Right hindlimb (tissue), 1 donor: ENCODE measurements at regions not wholly inside any gene's neighbourhood (a gene's known extent, or its start where the extent isn't known, plus 50 kb on each side); places are given as distances from the start of the nearest gene placed in this dataset.
"Not testable (repeated sequence)": the region's sequence is repeated elsewhere in the genome, so short reads cannot be mapped to it uniquely, and the experiment has no call there.

Experiments used
- DNase-seq: peaks from one replicate; pipeline ENCODE4 v3.0.0-alpha.2; 2018

DNA sequence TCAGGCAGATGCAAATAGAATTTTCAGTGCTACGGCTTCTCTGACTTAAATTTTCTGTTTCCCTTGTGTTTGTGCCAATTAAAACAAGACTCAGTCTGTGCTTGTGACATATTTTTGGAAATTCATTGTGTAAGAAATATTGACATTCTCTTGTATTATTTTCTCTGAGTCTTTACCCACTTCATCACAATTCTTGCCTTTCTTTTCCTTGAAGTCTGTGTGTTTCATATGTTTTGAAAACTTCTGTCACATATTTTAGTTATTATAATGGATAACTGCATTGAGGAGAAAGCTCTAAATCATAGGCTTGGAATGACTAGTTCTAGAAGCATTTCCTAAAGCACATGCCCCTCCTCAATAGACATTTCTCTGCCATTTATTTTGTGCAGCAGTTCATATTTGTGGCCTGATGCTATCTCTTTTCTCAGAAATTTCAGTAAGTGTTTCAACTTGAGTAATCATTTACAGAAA lies 206.6 kb downstream of the PALM2AKAP2 start:
- DNase-seq = no peak

GRCh38 chr9:109989296-109989695 lies 209.3 kb downstream of the PALM2AKAP2 start:
- DNase-seq = no peak

GRCh38 chr9:109990541-109990940 lies 210.5 kb downstream of the PALM2AKAP2 start:
- no peak for DNase-seq

GRCh38 chr9:109992293-109992692 lies 212.3 kb downstream of the PALM2AKAP2 start:
- DNase-seq = no peak

GRCh38 chr9:109993250-109993978 lies 213.4 kb downstream of the PALM2AKAP2 start:
- no peak for DNase-seq

DNA sequence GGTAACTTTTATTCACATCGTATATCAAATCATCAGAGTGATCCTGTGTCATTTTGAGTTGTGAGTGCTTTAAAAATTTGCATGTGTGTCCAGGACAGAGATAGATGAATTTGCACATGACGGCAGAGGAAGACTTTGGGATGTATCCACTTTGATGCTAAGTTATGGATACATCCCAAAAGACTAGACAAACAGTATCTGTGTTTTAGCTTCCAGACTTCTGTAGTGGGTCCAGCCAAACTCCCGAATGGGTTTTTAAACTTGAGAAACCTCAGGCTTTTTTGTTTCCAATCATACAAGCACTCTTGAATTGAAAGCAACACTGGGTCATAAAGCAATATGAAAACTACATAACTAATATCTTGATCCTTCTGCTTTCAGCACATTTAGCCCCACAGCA lies 213.8 kb downstream of the C9orf152 start:
- DNase-seq = no peak

DNA sequence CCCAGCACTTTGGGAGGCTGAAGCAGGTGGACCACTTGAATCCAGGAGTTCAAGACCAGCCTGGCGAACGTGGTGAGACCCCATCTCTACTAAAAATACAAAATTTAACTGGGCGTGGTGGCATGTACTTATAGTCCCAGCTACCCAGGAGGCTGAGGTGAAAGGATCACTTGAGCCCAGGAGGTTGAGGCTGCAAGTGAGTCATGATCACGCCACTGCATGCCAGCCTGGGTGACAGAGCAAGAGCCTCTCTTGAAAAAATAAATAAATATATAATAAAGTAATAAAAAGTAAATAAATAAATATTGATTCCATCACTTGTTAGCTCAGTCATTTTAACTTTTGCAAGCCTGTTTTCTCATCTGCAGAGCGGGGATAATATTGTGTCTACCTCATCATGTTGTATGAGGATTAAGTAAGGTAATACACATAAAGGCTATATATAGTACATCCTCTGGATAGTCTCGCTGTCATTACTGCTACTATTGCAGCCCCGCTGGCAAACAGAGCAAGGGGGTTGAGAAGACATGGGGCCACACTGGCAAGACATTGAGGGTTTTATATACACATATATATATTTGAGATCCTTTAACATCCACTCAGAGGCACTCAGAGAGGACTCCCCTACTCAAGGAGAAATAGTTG lies 210.9 kb downstream of the C9orf152 start:
- DNase-seq = no peak

- DNase-seq = no peak
Observed at GRCh38 chr9:109997682-109998081, 210.3 kb downstream of the C9orf152 start.

- not testable (repeated sequence) for DNase-seq
Observed at GRCh38 chr9:110005521-110005920, 202.4 kb downstream of the C9orf152 start.

- DNase-seq = no peak
Observed at GRCh38 chr9:110006657-110007056, 201.3 kb downstream of the C9orf152 start.

DNA sequence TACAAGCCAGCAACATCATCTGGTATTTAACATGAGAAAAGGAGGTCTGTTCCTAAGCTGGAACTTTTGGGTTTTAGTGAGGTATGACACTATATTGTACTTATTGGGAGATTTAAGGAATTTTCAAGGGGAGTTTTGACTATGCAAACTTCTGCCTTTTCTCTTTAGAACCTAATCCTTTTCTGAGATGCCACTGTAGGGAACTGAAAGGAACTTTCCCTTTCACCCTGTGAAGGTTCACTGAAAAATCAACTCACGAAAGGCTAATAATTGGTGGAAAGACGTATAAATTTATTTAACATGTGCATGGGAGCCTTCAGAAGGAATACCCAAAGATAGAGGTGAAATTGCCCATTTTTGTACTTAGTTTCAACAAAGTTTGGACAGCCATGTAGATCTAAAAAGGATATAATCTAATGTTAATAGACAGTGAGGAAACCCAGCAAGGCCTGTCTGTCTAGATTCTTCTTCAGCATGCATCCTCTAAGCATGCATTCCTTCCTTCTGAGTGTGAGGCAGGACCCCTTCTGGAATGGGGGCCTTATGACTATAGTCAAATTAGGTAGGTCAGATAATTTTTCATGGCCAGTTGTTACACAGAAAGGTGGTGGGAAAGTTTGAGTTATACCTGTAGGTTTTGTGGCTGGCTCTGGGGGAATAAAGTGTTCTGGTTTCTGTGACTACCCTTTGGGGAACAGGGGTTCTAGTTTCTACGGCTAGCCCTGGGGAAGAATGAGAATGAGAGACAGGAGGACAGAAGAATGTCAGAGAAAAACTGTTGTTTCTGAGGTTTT lies 200.3 kb downstream of the C9orf152 start:
- DNase-seq = no peak

GRCh38 chr9:110008663-110009062 lies 199.3 kb downstream of the C9orf152 start:
- DNase-seq = no peak

GRCh38 chr9:110011628-110012320 lies 196.2 kb downstream of the C9orf152 start:
- no peak for DNase-seq

GRCh38 chr9:110013064-110013463 lies 194.9 kb downstream of the C9orf152 start:
- DNase-seq = no peak

DNA sequence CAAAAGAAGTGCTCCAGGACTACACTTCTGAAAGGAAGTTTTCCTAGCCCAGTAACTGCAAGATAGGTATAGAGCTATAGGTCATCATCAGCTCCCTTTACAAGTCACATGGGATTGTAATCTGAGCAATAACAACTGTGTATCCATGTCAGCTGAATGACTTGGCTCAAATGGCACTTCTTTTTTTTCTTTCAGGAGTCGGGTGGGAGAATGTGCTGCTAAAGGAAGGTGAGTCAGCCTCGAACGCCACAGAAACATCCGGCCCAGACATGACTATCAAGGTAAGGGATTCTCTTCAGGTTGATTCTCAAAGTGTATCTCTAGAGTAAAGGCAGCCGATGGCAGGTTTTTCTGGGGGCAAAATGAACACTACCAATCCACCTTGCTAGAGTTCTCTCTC lies 192.2 kb downstream of the C9orf152 start:
- no peak for DNase-seq

- DNase-seq = no peak
Observed at GRCh38 chr9:110016340-110016739, 191.6 kb downstream of the C9orf152 start.

DNA sequence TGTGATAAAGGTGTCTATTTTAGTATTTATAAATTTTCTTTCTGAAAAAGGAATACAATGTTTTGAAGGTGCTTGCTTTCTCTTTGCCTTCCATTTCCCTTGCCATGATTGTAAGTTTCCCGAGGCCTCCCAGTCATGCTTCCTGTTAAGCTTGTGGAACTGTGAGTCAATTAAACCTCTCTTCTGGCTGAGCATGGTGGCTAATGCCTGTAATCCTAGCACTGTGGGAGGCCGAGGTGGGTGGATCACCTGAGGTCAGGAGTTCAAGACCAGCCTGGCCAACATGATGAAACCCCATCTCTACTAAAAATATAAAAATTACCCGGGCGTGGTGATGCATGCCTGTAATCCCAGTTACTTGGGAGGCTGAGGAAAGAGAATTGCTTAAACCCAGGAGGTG lies 187.7 kb downstream of the C9orf152 start:
- not testable (repeated sequence) for DNase-seq

- DNase-seq = no peak
Observed at GRCh38 chr9:110021891-110022290, 186.1 kb downstream of the C9orf152 start.

DNA sequence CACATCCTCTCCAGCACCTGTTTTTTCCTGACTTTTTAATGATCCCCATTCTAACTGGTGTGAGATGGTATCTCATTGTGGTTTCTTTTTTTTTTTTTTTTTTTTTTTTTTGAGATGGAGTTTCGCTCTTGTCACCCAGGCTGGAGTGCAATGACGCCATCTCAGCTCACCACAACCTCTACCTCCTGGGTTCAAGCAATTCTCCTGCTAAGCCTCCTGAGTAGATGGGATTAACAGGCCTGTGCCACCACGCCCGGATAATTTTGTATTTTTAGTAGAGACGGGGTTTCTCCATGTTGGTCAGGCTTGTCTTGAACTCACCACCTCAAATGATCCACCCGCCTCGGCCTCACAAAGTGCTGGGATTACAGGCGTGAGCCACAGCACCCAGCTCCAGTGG lies 184.7 kb downstream of the C9orf152 start:
- not testable (repeated sequence) for DNase-seq

- DNase-seq = no peak
Observed at GRCh38 chr9:110025551-110026170, 182.3 kb downstream of the C9orf152 start.

DNA sequence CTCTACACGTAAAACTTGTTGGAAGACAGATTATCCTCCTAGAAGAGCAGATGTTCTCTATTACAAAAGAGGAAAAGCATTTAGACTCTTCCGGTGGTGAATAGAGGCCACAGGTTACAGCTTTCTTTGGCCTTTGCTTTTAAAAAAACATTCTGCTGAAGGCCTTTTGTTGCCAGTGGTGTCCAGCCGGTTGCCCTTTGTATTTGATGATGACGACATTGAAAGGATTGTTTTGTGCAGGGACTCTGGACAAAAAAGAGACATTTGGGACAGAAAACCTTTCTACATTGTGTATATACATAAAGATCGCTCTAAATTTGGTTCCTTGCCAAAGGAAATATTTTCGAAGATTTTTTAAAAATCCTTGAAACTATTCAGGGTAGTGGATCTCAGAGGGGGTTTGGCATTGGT lies 180.3 kb downstream of the C9orf152 start:
- DNase-seq = no peak

- DNase-seq = no peak
Observed at GRCh38 chr9:110028271-110028670, 179.7 kb downstream of the C9orf152 start.

DNA sequence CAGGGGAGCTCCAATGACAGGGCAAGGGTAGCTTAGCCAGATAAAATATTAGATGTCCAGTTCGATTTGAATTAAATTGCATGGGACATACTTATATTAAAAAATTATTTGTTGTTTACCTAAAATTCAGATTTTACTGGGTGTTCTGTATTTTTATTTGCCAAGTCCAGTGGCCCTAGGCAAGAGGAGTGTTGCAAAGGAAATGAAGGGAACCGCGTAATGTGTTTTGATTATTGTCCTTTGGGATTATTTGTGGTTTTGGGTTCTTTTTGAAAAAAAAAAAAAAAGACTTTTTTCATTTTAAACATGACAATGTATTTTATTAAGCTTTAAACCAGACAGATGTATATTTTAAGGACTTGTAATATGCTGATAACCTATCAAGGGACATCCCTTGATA lies 179.3 kb downstream of the C9orf152 start:
- DNase-seq = no peak
